HepG2 (cell line): ENCODE measurements at regions not wholly inside any gene's neighbourhood (a gene's known extent, or its start where the extent isn't known, plus 50 kb on each side); places are given as distances from the start of the nearest gene placed in this dataset.

ENCODE experiments used
- ATAC-seq: fragments of 200-7000 bp; cut with Tn5 transposase; 3 replicates; pipeline ENCODE4 v1.9.1; 2020; ENCODE audit warnings: mild to moderate bottlenecking, moderate library complexity
- BruUV-seq: library from RNA; stranded (reverse); fragments of 400-500 nt; replicated peaks from 2 replicates; lab custom pipeline; 2021; lab: Mats Ljungman, UMichigan
- CTCF ChIA-PET: fragments of 300-600 bp; formaldehyde crosslinking; extraction: SDS; loops from one replicate; lab custom pipeline; 2021; ENCODE audit warnings: low total read pairs, inconsistent platforms, low intra/inter-chr PET ratio; lab: Yijun Ruan, JAX
- POLR2A ChIA-PET: fragments of 350-600 bp; sonication (Branson Sonifier 250); formaldehyde crosslinking; loops from one replicate; lab custom pipeline; 2020; ENCODE audit warnings: antibody characterized with exemption, inconsistent platforms; lab: Yijun Ruan, JAX
- DNase-seq: peaks from one replicate; pipeline ENCODE4 v3.0.0-alpha.2; 2015; ENCODE audit warnings: low spot score
- FAIRE-seq: peaks from 3 replicates; lab custom pipeline; 2011; peaks lifted over from hg19 to GRCh38; lab: Jason Lieb, UNC
- H2AFZ ChIP-seq: one replicate; pipeline ENCODE4 v1.6.1; 2011; ENCODE audit warnings: low read length, inconsistent platforms
- H3K27ac ChIP-seq: fragments of 300-600 bp; 3 replicates; pipeline ENCODE4 v1.8.0; 2011; ENCODE audit warnings: mixed run types, mild to moderate bottlenecking, mixed read lengths, low read length, inconsistent platforms; ENCODE audit not compliant: insufficient read depth; ENCODE audit errors: extremely low read length
- H3K27me3 ChIP-seq, 2 experiments: fragments of 200-600 bp in 1 of 2; 2 replicates in 1 of 2; 3 replicates in 1 of 2; pipeline versions ENCODE4 v1.6.0 to v1.8.0; 2011; ENCODE audit warnings: low read length in 2 of 2, mild to moderate bottlenecking in 2 of 2, moderate library complexity in 2 of 2, inconsistent platforms in 1 of 2; ENCODE audit not compliant: insufficient read depth in 2 of 2, control insufficient read depth in 1 of 2
- H3K36me3 ChIP-seq, 2 experiments: fragments of 200-600 bp in 1 of 2; replicated peaks in 1 of 2; 2 replicates in 1 of 2; 3 replicates in 1 of 2; pipeline versions ENCODE4 v1.5.1 to v1.8.0; 2011; ENCODE audit warnings: low read length in 2 of 2, inconsistent platforms in 1 of 2; ENCODE audit not compliant: insufficient read depth in 2 of 2, control insufficient read depth in 1 of 2
- H3K4me1 ChIP-seq: 2 replicates; pipeline ENCODE4 v1.5.1; 2012; ENCODE audit warnings: low read length, inconsistent platforms; ENCODE audit not compliant: insufficient read depth
- H3K4me2 ChIP-seq: 2 replicates; pipeline ENCODE4 v1.6.0; 2011; ENCODE audit warnings: low read depth, low read length, inconsistent platforms
- H3K4me3 ChIP-seq, 3 experiments: fragments of 200-600 bp in 1 of 3; sonication (generic), shearing (Covaris generic) in 1 of 3; replicated peaks in 1 of 3; 2 replicates each; pipeline ENCODE4 v1.5.1; 2011 to 2016; ENCODE audit warnings: low read length in 3 of 3, inconsistent platforms in 2 of 3, low read depth in 2 of 3, mild to moderate bottlenecking in 2 of 3, control low read depth in 1 of 3, mixed read lengths in 1 of 3; ENCODE audit not compliant: insufficient read depth in 1 of 3
- H3K79me2 ChIP-seq: one replicate; pipeline ENCODE4 v1.6.1; 2011; ENCODE audit warnings: low read length, inconsistent platforms; ENCODE audit not compliant: insufficient read depth
- H3K9ac ChIP-seq: 2 replicates; pipeline ENCODE4 v1.6.0; 2011; ENCODE audit warnings: mild to moderate bottlenecking, low read depth, low read length, inconsistent platforms; ENCODE audit not compliant: insufficient read depth
- H3K9me3 ChIP-seq: 2 replicates; pipeline ENCODE4 v1.5.1; 2012; ENCODE audit warnings: mild to moderate bottlenecking, low read length
- H4K20me1 ChIP-seq: 2 replicates; pipeline ENCODE4 v1.6.0; 2011; ENCODE audit warnings: inconsistent platforms, mild to moderate bottlenecking, low read length, moderate library complexity; ENCODE audit not compliant: insufficient read depth
- FOSL1 ChIP-seq: sonication (generic); formaldehyde crosslinking; IDR thresholded peaks from 2 replicates; pipeline ENCODE4 v1.9.0; 2021; ENCODE audit warnings: missing genetic modification reagents, borderline replicate concordance
- NCOR1 ChIP-seq: fragments of 200-600 bp; sonication (generic); IDR thresholded peaks from 2 replicates; pipeline ENCODE4 v1.7.0; 2017; ENCODE audit warnings: antibody characterized with exemption, low read length, borderline replicate concordance
- ZHX2 ChIP-seq, 2 experiments: sonication (generic) in 1 of 2; formaldehyde crosslinking in 1 of 2; IDR thresholded peaks; 2 replicates each; pipeline versions ENCODE4 v1.6.1 to v1.9.0; 2014 to 2022; ENCODE audit warnings: antibody characterized with exemption in 1 of 2, borderline replicate concordance in 1 of 2, inconsistent platforms in 1 of 2, low read depth in 1 of 2, missing genetic modification reagents in 1 of 2
- WGBS: methylation state at CpG from one replicate; pipeline ENCODE4 v1.1.6; 2017; ENCODE audit warnings: low lambda C conversion rate; 5-methylcytosine and 5-hydroxymethylcytosine counted together
- in situ Hi-C: cut with HindIII; loops from 2 replicates; pipeline ENCODE4 v1.10.0; 2017; ENCODE audit warnings: low pct_unique_long_range_greater_than_20kb; ENCODE audit not compliant: extremely low pct_ligation_motif_present
- intact Hi-C: fragments of 100-400 bp; cut with micrococcal nuclease; formaldehyde crosslinking; loops from one replicate; pipeline ENCODE4 v1.10.0; 2022; ENCODE audit not compliant: unreplicated experiment

GRCh38 chr7:9761224-9761623, 1212.4 kb upstream of the PHF14 start:
- Histone ChIP-seq H3K9me3 (peaks cover 44% of the 10 kb centered on the region), H4K20me1 (no peaks in the 10 kb centered on the region), H3K27me3 (no peaks in the 10 kb centered on the region), H3K9ac (no peak overlapping the region), H3K4me3 (no peak overlapping the region), H3K79me2 (no peaks in the 10 kb centered on the region), H2AFZ (no peak overlapping the region), H3K36me3 (no peaks in the 10 kb centered on the region), H3K4me1 (no peaks in the 10 kb centered on the region), H3K4me2 (no peak overlapping the region), H3K27ac (no peak overlapping the region)
- in situ Hi-C loops (no loop called here), intact Hi-C loops (no loop called here)
- TF ChIP-seq FOSL1 (CRISPR knock-in tag): no peak
- no peak for TF ChIP-seq NCOR1
- no peak for TF ChIP-seq ZHX2 (IDR thresholded peaks at IDR 0.05; ENCODE audit: low read depth)
- no peak for TF ChIP-seq ZHX2 (CRISPR knock-in tag; IDR thresholded peaks at IDR 0.05; ENCODE audit: borderline replicate concordance)
- FAIRE-seq: no peak
- BruUV-seq: no TSS peak
- 21% methylated on average over 2 of the region's 2 CpGs for WGBS
- CTCF ChIA-PET: no interaction called here
- POLR2A ChIA-PET: no interaction called here
- ATAC-seq: no peak
- DNase-seq: no peak
